ENCODE measurements at regions not wholly inside any gene's neighbourhood (a gene's known extent, or its start where the extent isn't known, plus 50 kb on each side); places are given as distances from the start of the nearest gene placed in this dataset.

GRCh38 chr6:48835421-48835958 is 627.6 kb downstream of the MMUT start:
- H3K36me3 ChIP-seq (ENCODE audit: control insufficient read depth in 1 of 2, insufficient read depth in 2 of 2, low read length in 2 of 2): no peaks in the 10 kb centered on the region
- no peaks in the 10 kb centered on the region for H4K20me1 ChIP-seq (ENCODE audit: insufficient read depth)
- RAD21 ChIA-PET (ENCODE audit: low non-redundant PET in 1 of 2, low total read pairs in 2 of 2, uncharacterized antibody in 2 of 2, unreplicated experiment in 2 of 2): no interaction called here
- peak overlapping the region; percentile 57 for H2AFZ ChIP-seq (ENCODE audit: low read depth, low read length, poor library complexity, severe bottlenecking)
- H3K9me3 ChIP-seq (ENCODE audit: control insufficient read depth in 1 of 2, insufficient read depth in 1 of 2, low read depth in 1 of 2, low read length in 2 of 2): no peaks in the 10 kb centered on the region
- no peak overlapping the region for H3K4me3 ChIP-seq (replicated peaks in 1 of 2; ENCODE audit: low read depth in 1 of 2, low read length in 2 of 2)
- H3K4me1 ChIP-seq (ENCODE audit: control insufficient read depth in 1 of 2, insufficient read depth in 2 of 2, low read length in 2 of 2): peaks cover 9 to 17% of the 10 kb centered on the region in 2 experiments; a peak in 3 of 4 replicates
- no peak overlapping the region for H3K27ac ChIP-seq (ENCODE audit: low read depth, low read length)
- POLR2A ChIA-PET: interaction anchor here (0.6 to 1.0 kb wide), 2 partner anchors 9 to 242 kb away, joined by 3 to 4 read pairs; no protein-coding TSS in a partner anchor
- TF ChIP-seq ZFX (IDR thresholded peaks at IDR 0.05) (no peak), TCF7L2 (IDR thresholded peaks at IDR 0.05; ENCODE audit: borderline replicate concordance, extremely low read depth, insufficient read depth, insufficient read length) (no peak), REST (IDR thresholded peaks at IDR 0.05; ENCODE audit: low read depth) (no peak), ZBTB33 (IDR thresholded peaks at IDR 0.05; ENCODE audit: extremely low read depth, insufficient replicate concordance, low read length) (no peak), CBX3 (IDR thresholded peaks at IDR 0.05; ENCODE audit: low read depth) (no peak), SRF (IDR thresholded peaks at IDR 0.05; ENCODE audit: low read depth) (no peak), ZNF274 (IDR thresholded peaks at IDR 0.05; ENCODE audit: low read depth, low read length) (no peak), JUND (IDR thresholded peaks at IDR 0.05) (no peak), CTCF (IDR thresholded peaks at IDR 0.05 in 2 of 3, conservative IDR thresholded peaks at IDR 0.05 in 1 of 3; ENCODE audit: borderline replicate concordance in 1 of 3, insufficient read depth in 1 of 3, low read depth in 2 of 3, low read length in 2 of 3) (no peak), EZH2phosphoT487 (IDR thresholded peaks at IDR 0.05; ENCODE audit: borderline replicate concordance) (no peak), ATF3 (IDR thresholded peaks at IDR 0.05) (no peak), ELF1 (IDR thresholded peaks at IDR 0.05; ENCODE audit: borderline replicate concordance, low read depth) (no peak), MAX (IDR thresholded peaks at IDR 0.05) (no peak), SP1 (IDR thresholded peaks at IDR 0.05; ENCODE audit: low read depth) (no peak), EZH2 (IDR thresholded peaks at IDR 0.05) (no peak), EGR1 (IDR thresholded peaks at IDR 0.05; ENCODE audit: low read depth) (no peak), POLR2AphosphoS5 (IDR thresholded peaks at IDR 0.05; ENCODE audit: low read depth, low read length) (no peak), RAD21 (IDR thresholded peaks at IDR 0.05; ENCODE audit: low read depth) (no peak)
- no TSS peak for BruUV-seq (replicated peaks)
- no peak for ATAC-seq
- H3K9ac ChIP-seq (ENCODE audit: low read length): no peak overlapping the region
- H3K4me2 ChIP-seq (ENCODE audit: low read length): peak overlapping the region; percentile 1; the same call in 1 of the 2 replicates
- no peak for DNase-seq (ENCODE audit: low read depth, low spot score)
- H3K27me3 ChIP-seq (ENCODE audit: insufficient read depth, low read length): no peaks in the 10 kb centered on the region
- CTCF ChIA-PET: interaction anchor here (0.7 kb wide), 1 partner anchor 1510 kb away, joined by 4 read pairs; no protein-coding TSS in a partner anchor
- no peaks in the 10 kb centered on the region for H3K79me2 ChIP-seq (ENCODE audit: insufficient read depth, low read length)
- intact Hi-C loops (cut with micrococcal nuclease): no loop called here
- H3K9me2 ChIP-seq (ENCODE audit: insufficient read depth): no peaks in the 10 kb centered on the region
